Loucy (cell line): ENCODE measurements at regions not wholly inside any gene's neighbourhood (a gene's known extent, or its start where the extent isn't known, plus 50 kb on each side); places are given as distances from the start of the nearest gene placed in this dataset.

ENCODE experiments used
- H2AFZ ChIP-seq: fragments of 200-600 bp; sonication (generic); 2 replicates; pipeline ENCODE4 v1.6.0; 2016; ENCODE audit warnings: antibody characterized with exemption, mild to moderate bottlenecking, low read length, moderate library complexity
- H3F3A ChIP-seq: fragments of 200-600 bp; 2 replicates; pipeline ENCODE4 v1.6.0; 2016; ENCODE audit warnings: antibody characterized with exemption, low read depth, mild to moderate bottlenecking
- H3K27me3 ChIP-seq: fragments of 200-600 bp; sonication (generic); 2 replicates; pipeline ENCODE4 v1.6.1; 2014; ENCODE audit warnings: low read length, mild to moderate bottlenecking; ENCODE audit not compliant: insufficient read depth, poor library complexity, severe bottlenecking
- H3K36me3 ChIP-seq: fragments of 200-600 bp; sonication (generic); 2 replicates; pipeline ENCODE4 v1.6.1; 2016; ENCODE audit warnings: low read length; ENCODE audit not compliant: insufficient read depth
- H3K4me1 ChIP-seq: fragments of 200-600 bp; sonication (generic); 2 replicates; pipeline ENCODE4 v1.5.1; 2014; ENCODE audit warnings: low read length, mild to moderate bottlenecking; ENCODE audit not compliant: insufficient read depth, poor library complexity, severe bottlenecking
- H3K4me2 ChIP-seq: fragments of 200-600 bp; sonication (generic); 2 replicates; pipeline ENCODE4 v1.6.0; 2014; ENCODE audit warnings: antibody characterized with exemption, low read length, low read depth, mild to moderate bottlenecking; ENCODE audit not compliant: poor library complexity, severe bottlenecking
- H3K4me3 ChIP-seq: fragments of 200-600 bp; sonication (generic); 2 replicates; pipeline ENCODE4 v1.5.1; 2014; ENCODE audit warnings: low read length, mild to moderate bottlenecking, mixed read lengths; ENCODE audit not compliant: poor library complexity, severe bottlenecking
- H3K79me2 ChIP-seq: fragments of 200-600 bp; sonication (generic); 2 replicates; pipeline ENCODE4 v1.6.1; 2014; ENCODE audit warnings: low read length; ENCODE audit not compliant: insufficient read depth
- H3K9ac ChIP-seq: fragments of 200-600 bp; sonication (generic); 2 replicates; pipeline ENCODE4 v1.6.0; 2014; ENCODE audit warnings: mild to moderate bottlenecking, low read depth, low read length, moderate library complexity; ENCODE audit not compliant: poor library complexity, severe bottlenecking
- H3K9me2 ChIP-seq: fragments of 200-600 bp; sonication (generic); replicated peaks from 2 replicates; pipeline ENCODE4 v1.6.1; 2016; ENCODE audit warnings: low read depth, low read length, mixed read lengths
- H3K9me3 ChIP-seq: fragments of 200-600 bp; sonication (generic); 2 replicates; pipeline ENCODE4 v1.6.1; 2014; ENCODE audit warnings: mild to moderate bottlenecking, antibody characterized with exemption, low read length, low read depth; ENCODE audit not compliant: insufficient read depth
- H4K20me1 ChIP-seq: fragments of 200-600 bp; sonication (generic); 2 replicates; pipeline ENCODE4 v1.6.0; 2014; ENCODE audit warnings: antibody characterized with exemption, low read length, mild to moderate bottlenecking; ENCODE audit not compliant: insufficient read depth, poor library complexity, severe bottlenecking
- EZH2phosphoT487 ChIP-seq: fragments of 200-600 bp; IDR thresholded peaks from 2 replicates; pipeline ENCODE4 v1.6.1; 2018; ENCODE audit warnings: antibody characterized with exemption, mild to moderate bottlenecking, moderate library complexity, borderline replicate concordance
- TF ChIP-seq, protein P1 (sequence below): fragments of 200-600 bp; sonication (generic); conservative IDR thresholded peaks from 2 replicates; pipeline ENCODE4 v1.5.1; 2014; ENCODE audit warnings: mild to moderate bottlenecking, antibody characterized with exemption, low read length

DNA sequence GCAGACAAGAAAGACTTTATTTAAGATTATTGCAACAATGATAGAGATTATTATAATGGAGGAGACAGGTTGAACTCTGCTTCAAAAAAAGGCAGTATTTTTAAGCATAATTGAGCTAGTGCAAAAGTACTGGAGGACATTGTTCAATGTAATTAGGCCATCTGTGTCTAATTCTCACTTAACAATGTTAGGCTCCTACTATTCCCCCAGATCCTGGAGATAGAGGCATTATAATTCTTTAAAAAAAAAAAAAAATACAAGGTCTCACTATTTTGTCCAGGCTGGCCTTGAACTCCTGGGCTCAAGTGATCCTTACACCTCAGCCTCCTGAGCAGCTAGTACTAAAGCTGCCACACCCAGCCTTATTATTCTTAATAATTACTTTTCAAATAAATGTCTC lies 193.4 kb upstream of the NUDT12 start:
- no peaks in the 10 kb centered on the region for H3K36me3 ChIP-seq
- H3K4me3 ChIP-seq, result no peak overlapping the region
- H3K9me2 ChIP-seq, result no peaks in the 10 kb centered on the region
- no peaks in the 10 kb centered on the region for H3K9me3 ChIP-seq
- H3F3A ChIP-seq, result no peaks in the 10 kb centered on the region
- no peaks in the 10 kb centered on the region for H3K4me1 ChIP-seq
- TF ChIP-seq EZH2phosphoT487, result no peak
- TF ChIP-seq, protein P1, sequence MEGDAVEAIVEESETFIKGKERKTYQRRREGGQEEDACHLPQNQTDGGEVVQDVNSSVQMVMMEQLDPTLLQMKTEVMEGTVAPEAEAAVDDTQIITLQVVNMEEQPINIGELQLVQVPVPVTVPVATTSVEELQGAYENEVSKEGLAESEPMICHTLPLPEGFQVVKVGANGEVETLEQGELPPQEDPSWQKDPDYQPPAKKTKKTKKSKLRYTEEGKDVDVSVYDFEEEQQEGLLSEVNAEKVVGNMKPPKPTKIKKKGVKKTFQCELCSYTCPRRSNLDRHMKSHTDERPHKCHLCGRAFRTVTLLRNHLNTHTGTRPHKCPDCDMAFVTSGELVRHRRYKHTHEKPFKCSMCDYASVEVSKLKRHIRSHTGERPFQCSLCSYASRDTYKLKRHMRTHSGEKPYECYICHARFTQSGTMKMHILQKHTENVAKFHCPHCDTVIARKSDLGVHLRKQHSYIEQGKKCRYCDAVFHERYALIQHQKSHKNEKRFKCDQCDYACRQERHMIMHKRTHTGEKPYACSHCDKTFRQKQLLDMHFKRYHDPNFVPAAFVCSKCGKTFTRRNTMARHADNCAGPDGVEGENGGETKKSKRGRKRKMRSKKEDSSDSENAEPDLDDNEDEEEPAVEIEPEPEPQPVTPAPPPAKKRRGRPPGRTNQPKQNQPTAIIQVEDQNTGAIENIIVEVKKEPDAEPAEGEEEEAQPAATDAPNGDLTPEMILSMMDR, result no peak
- no peak overlapping the region for H3K4me2 ChIP-seq
- H3K79me2 ChIP-seq, result no peaks in the 10 kb centered on the region
- no peak overlapping the region for H2AFZ ChIP-seq
- H3K9ac ChIP-seq, result no peak overlapping the region
- H4K20me1 ChIP-seq, result no peaks in the 10 kb centered on the region
- no peaks in the 10 kb centered on the region for H3K27me3 ChIP-seq

GRCh38 chr5:103745353-103746065 lies 182.9 kb upstream of the NUDT12 start:
- no peaks in the 10 kb centered on the region for H3K4me1 ChIP-seq
- H3K4me3 ChIP-seq, result no peak overlapping the region
- no peak for TF ChIP-seq EZH2phosphoT487
- TF ChIP-seq, protein P1, result no peak
- no peak overlapping the region for H3K9ac ChIP-seq
- no peak overlapping the region for H3K4me2 ChIP-seq
- H3K9me3 ChIP-seq, result no peaks in the 10 kb centered on the region
- H2AFZ ChIP-seq, result no peak overlapping the region
- H3K36me3 ChIP-seq, result no peaks in the 10 kb centered on the region
- no peaks in the 10 kb centered on the region for H3K9me2 ChIP-seq
- no peaks in the 10 kb centered on the region for H3K79me2 ChIP-seq
- H3F3A ChIP-seq, result no peaks in the 10 kb centered on the region
- H4K20me1 ChIP-seq, result no peaks in the 10 kb centered on the region
- H3K27me3 ChIP-seq, result no peaks in the 10 kb centered on the region

DNA sequence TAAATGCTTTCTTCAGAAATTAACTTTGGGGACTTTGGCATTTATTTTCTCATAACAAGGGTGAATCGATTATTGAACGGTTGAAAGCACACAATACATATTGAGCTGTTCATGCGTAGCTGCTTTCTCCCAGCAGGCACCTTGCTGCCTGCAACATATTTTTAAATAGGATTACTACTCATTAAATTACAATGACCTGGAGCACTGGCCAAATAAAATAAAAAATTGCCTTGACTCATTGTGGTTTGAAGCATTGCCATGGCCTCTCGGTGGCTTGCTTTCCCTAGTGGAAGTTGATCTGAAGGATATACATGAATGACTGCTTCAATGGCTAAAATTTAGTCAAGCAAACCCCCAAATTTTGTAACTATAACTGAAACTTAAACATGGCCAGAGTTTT lies 181.6 kb upstream of the NUDT12 start:
- Histone ChIP-seq H3K4me2 (no peak overlapping the region), H2AFZ (no peak overlapping the region), H3K27me3 (no peaks in the 10 kb centered on the region), H3K9me3 (no peaks in the 10 kb centered on the region), H3F3A (no peaks in the 10 kb centered on the region), H3K4me3 (no peak overlapping the region), H3K36me3 (no peaks in the 10 kb centered on the region), H3K9ac (no peak overlapping the region), H3K4me1 (no peaks in the 10 kb centered on the region), H4K20me1 (no peaks in the 10 kb centered on the region), H3K79me2 (no peaks in the 10 kb centered on the region), H3K9me2 (no peaks in the 10 kb centered on the region)
- TF ChIP-seq EZH2phosphoT487, result no peak
- TF ChIP-seq, protein P1, result no peak
